ENCODE measurements at regions not wholly inside any gene's neighbourhood (a gene's known extent, or its start where the extent isn't known, plus 50 kb on each side); places are given as distances from the start of the nearest gene placed in this dataset.
"Not testable (repeated sequence)": the region's sequence is repeated elsewhere in the genome, so short reads cannot be mapped to it uniquely, and the experiment has no call there.

DNA sequence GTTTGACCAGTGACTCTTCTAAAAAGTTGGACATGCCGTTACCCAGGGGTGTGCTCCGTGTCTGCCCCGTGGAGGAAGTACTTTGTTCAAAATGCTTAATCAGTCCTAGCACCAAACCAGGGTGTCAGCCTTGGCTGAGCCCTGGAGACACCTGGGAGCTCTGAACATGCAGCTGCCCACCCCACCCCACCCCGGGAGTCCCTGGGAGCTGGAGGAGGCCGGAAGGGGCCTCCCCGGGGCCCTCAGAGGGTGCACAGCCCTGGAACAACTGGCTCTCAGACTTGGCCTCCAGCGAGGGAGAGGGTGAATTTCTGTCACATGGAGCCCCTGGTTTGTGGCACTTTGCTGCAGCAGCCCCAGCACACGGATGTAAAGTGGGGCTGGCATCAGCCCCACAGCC is 152.1 kb downstream of the LAT start:
- H3K4me1 Mint-ChIP-seq; H3K4me3 Mint-ChIP-seq; POLR2A ChIA-PET; ATAC-seq; DNase-seq; H3K9me3 Mint-ChIP-seq (ENCODE audit: low read depth); H3K27ac Mint-ChIP-seq; CTCF ChIA-PET; intact Hi-C loops (cut with DNase I, micrococcal nuclease); H3K27me3 Mint-ChIP-seq: not testable (repeated sequence)
- H3K36me3 Mint-ChIP-seq (ENCODE audit: low read depth) = peaks cover 14% of the 10 kb centered on the region

DNA sequence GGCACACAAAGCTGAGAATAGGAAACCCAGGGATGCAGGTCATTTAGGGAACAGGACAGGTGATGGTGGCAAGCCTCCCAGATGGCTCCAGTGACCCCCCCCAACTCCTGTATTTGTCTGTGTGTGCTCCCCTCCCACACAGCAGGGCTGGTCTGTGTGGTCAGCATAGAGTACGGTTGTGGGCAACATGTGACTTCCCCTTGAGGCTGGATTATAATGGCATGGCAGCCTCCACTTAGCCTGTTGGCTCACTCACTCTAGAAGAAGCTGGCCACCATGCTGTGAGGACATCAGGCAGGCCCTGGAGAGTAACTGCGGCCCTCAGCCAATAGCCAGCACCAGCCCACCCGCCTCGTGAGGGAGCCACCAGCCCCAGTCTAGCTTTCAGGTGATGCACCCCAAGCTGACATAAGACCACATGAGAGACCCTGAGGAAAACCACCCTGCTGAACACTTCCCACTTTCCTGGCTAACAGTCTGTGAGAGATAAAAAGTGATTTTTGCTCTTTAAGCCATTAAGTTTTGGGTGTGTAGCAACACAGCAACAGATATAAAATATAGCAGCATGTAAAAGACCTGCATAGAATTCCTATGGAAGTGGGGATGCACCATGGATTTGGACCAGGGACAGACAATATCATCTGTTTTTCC is 151.3 kb downstream of the LAT start:
- CTCF ChIA-PET; H3K27ac Mint-ChIP-seq; H3K4me1 Mint-ChIP-seq; ATAC-seq; H3K27me3 Mint-ChIP-seq; H3K4me3 Mint-ChIP-seq; POLR2A ChIA-PET; intact Hi-C loops (cut with DNase I, micrococcal nuclease); DNase-seq; H3K9me3 Mint-ChIP-seq (ENCODE audit: low read depth): not testable (repeated sequence)
- peaks cover 14% of the 10 kb centered on the region for H3K36me3 Mint-ChIP-seq (ENCODE audit: low read depth)

DNA sequence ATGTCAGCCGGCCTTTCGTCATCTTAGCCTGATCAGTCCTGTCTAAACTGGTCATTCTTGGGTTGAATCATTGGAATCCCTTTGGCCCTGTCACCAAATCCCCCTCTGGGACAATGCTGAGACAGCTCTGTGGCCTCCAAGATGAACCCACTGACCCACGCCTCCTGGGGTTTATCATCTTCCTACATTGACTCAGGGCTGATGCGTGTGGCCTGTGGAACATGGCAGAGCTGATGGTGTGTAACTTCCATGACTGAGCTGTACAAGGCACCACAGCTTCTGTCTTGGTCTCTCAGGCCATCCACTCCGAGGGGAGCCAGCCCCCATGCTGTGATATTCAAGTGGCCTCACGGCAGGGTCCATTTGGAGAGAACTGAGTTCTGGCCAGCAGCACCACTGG is 150.2 kb downstream of the LAT start:
- CTCF ChIA-PET; POLR2A ChIA-PET; H3K4me1 Mint-ChIP-seq; H3K9me3 Mint-ChIP-seq (ENCODE audit: low read depth); intact Hi-C loops (cut with DNase I, micrococcal nuclease); H3K27ac Mint-ChIP-seq; DNase-seq; H3K4me3 Mint-ChIP-seq; H3K27me3 Mint-ChIP-seq: not testable (repeated sequence)
- H3K36me3 Mint-ChIP-seq (ENCODE audit: low read depth) = peaks cover 11% of the 10 kb centered on the region
- ATAC-seq = peak; percentile 26

DNA sequence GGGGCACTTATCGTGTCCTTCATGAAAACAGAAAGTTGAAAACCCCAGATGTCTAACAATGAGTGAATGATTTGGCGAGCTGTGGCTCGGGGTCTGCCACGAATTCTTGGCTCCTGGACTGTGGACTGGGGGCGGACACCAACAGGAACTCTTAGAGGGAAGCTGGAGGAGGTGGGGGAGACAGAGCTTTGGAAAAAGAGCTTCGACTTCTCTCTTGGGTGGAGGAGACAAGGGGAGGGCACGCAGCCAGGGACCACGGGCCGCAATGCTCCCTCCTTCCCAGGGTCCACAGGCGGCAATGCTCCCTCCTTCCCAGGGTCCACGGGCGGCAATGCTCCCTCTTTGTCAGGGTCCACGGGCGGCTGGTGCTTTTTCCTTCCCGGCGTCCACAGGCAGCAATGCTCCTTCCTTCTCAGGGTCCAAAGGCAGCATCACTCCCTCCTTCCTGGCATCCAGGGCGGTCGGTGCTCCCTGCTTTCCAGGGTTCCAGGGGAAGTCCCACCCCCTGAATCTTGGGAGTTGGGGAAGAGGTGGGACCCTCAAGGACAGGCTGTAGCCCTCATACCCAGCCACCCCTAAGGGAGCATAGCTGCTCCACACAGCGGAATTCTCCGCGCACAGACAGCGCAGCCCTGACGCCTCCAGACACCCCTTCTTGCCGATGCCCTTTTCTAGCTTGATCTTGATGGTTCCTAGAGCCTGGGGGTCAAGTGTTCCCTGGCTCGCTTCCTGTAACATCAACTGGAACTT is 149.0 kb downstream of the LAT start:
- ATAC-seq; DNase-seq; H3K27ac Mint-ChIP-seq; CTCF ChIA-PET; H3K4me1 Mint-ChIP-seq; H3K9me3 Mint-ChIP-seq (ENCODE audit: low read depth); intact Hi-C loops (cut with DNase I, micrococcal nuclease); H3K4me3 Mint-ChIP-seq; POLR2A ChIA-PET; H3K27me3 Mint-ChIP-seq: not testable (repeated sequence)
- peaks cover 11% of the 10 kb centered on the region for H3K36me3 Mint-ChIP-seq (ENCODE audit: low read depth)

DNA sequence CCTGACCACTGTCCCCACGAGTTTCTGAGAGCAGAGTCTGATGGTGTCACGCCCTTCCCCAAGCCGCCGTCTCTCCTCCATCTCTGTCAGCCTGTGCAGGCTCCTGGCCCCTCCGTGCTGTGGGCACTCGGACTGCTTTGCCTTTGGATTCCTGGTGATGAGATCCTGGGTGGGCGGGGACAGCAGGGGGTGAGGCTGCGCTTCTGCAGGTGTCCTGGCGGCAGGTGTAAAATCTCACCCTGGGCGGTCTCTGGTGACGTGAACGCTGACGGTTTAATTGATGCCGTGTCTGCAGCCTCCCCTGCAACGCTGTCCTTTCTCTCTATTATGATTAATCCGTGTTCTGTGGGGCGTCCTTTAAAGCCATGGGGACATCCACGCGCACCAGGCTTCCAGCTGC is 148.0 kb downstream of the LAT start:
- peaks cover 11% of the 10 kb centered on the region for H3K36me3 Mint-ChIP-seq (ENCODE audit: low read depth)
- H3K27ac Mint-ChIP-seq; DNase-seq; H3K9me3 Mint-ChIP-seq (ENCODE audit: low read depth); intact Hi-C loops (cut with DNase I, micrococcal nuclease); H3K4me1 Mint-ChIP-seq; ATAC-seq; H3K27me3 Mint-ChIP-seq; POLR2A ChIA-PET; CTCF ChIA-PET; H3K4me3 Mint-ChIP-seq: not testable (repeated sequence)

DNA sequence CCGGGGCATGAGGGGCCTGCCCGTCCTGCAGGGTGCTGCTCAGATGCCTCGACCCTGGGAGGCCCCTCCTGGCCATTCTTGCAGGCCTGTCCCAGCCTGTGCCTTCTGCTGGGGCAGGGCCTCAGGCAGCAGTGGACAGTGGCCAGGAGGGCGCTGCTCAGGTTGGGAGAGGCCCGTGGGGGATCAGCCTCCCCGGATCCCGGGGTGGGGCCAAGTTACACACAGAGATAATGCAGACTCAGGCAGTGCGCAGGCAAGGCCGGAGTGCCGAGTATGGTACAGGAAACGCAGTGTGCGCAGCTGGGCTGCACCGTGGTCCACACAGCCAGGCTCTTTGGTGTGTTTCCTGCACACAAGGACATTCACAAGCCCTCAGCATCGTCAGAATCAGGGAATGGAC is 147.6 kb downstream of the LAT start:
- H3K4me1 Mint-ChIP-seq; CTCF ChIA-PET; H3K4me3 Mint-ChIP-seq; DNase-seq; POLR2A ChIA-PET; intact Hi-C loops (cut with DNase I, micrococcal nuclease); H3K9me3 Mint-ChIP-seq (ENCODE audit: low read depth); H3K27me3 Mint-ChIP-seq; H3K27ac Mint-ChIP-seq; ATAC-seq: not testable (repeated sequence)
- peaks cover 11% of the 10 kb centered on the region for H3K36me3 Mint-ChIP-seq (ENCODE audit: low read depth)

DNA sequence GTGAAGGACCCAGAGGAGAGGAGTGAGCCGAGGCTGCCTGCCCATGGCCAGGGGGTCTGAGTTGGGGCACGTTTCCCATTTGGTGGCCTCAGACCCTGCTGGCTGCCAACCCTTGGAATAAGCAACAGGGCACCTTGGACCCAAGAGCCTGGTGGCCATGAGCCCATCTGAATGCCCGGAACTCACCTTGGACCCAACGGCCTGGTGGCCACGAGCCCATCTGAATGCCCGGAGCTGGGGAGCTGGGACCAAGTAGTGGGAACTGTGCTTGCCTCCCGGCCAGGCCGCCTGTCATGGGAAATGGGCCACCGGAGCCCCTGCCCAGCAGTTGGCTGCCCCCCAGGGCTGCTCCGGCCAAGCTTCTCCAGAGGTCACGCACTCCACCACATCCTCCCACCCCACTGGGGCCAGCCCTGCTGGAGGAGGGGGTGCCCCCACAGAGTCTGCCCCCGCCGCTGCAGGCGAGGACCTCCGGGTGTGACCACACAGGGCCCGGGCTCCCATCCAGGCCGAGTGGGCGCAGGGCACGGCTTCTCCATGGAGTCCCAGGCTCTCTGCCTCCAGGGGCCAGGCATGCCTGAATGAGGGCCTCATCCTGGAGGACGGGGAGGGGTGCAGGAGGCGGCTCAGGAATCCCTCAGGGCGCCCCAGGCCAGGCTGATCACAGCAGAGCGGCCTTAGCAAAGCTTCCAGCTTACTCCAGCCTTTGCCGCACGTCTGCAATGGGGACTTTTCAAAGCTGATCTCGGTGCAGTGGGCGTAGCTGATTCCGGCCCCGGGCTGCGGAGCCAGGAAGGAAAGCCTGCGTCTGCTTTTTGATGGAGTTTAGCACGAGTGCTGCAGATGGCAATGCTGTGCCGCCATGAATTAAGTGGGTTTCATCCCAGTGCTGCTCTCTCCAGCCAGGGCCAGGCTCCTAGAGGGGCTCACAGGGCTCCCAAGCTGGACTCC is 146.3 kb downstream of the LAT start:
- DNase-seq; ATAC-seq; H3K27me3 Mint-ChIP-seq; H3K9me3 Mint-ChIP-seq (ENCODE audit: low read depth); H3K4me1 Mint-ChIP-seq; CTCF ChIA-PET; intact Hi-C loops (cut with DNase I, micrococcal nuclease); H3K27ac Mint-ChIP-seq; POLR2A ChIA-PET; H3K4me3 Mint-ChIP-seq: not testable (repeated sequence)
- H3K36me3 Mint-ChIP-seq (ENCODE audit: low read depth) = peaks cover 13% of the 10 kb centered on the region

DNA sequence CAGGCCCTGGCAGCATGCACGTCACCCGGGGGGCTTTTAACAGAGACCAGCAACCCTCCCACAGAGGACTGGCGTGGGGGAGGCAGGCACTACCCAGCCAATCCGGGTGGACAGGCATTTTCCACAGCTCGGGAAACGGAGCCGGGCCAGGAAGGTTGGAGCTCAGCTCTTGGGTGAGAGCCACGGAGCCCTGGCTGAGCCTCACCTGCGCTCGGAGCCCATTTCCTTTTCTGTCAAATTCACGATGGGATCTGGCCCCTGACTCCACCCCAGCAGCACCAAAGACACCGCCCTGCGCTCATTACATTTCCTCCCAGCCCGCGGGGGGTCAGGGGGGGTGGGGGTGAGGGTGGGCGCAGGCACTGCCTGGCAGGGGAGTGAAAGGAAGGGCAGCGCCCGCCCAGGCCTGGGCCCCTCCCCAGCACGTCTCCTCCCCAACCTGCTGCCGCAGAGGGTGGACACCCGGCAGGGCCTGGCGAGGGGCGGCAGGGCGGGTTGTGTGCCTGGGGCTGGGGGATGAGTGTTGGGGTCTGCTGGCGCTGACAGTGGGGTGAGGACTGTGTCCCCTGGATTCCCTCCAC is 145.4 kb downstream of the LAT start:
- DNase-seq; H3K9me3 Mint-ChIP-seq (ENCODE audit: low read depth); ATAC-seq; POLR2A ChIA-PET; H3K27me3 Mint-ChIP-seq; CTCF ChIA-PET; H3K4me3 Mint-ChIP-seq; intact Hi-C loops (cut with DNase I, micrococcal nuclease); H3K27ac Mint-ChIP-seq: not testable (repeated sequence)
- Mint-ChIP-seq H3K4me1 (peaks cover 11% of the 10 kb centered on the region), H3K36me3 (ENCODE audit: low read depth) (peaks cover 11% of the 10 kb centered on the region)

DNA sequence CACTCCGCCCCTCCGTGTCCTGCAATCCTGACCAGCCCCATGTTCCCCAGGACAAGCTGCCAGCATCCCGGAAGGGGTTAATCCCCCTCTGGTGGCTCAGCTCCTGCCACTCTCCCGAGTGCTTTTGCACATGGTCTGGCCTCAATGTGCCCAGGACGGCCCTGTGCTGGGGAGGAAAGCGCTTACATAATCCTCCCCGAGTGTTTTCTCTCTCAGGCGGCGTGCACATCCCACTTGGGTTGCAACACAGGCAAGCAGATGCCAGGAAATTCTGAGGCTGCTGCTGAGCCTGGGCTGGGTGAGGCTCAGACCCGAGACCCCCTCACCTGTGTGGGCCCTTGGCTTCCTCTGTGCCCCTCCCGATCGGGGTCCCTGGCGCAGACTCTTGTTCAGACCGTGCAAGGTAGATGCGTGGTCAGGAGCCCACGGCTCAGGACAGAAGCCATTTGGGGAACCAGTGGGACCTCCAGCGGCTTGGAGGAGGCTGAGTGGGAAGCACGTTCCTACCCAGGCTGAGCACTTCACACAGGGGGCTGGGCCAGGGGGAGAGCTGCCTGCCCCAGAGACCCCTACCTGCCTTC is 144.7 kb downstream of the LAT start:
- CTCF ChIA-PET; H3K4me3 Mint-ChIP-seq; H3K9me3 Mint-ChIP-seq (ENCODE audit: low read depth); ATAC-seq; H3K27me3 Mint-ChIP-seq; H3K27ac Mint-ChIP-seq; H3K36me3 Mint-ChIP-seq (ENCODE audit: low read depth); intact Hi-C loops (cut with DNase I, micrococcal nuclease); POLR2A ChIA-PET; DNase-seq: not testable (repeated sequence)
- H3K4me1 Mint-ChIP-seq = peaks cover 12% of the 10 kb centered on the region

DNA sequence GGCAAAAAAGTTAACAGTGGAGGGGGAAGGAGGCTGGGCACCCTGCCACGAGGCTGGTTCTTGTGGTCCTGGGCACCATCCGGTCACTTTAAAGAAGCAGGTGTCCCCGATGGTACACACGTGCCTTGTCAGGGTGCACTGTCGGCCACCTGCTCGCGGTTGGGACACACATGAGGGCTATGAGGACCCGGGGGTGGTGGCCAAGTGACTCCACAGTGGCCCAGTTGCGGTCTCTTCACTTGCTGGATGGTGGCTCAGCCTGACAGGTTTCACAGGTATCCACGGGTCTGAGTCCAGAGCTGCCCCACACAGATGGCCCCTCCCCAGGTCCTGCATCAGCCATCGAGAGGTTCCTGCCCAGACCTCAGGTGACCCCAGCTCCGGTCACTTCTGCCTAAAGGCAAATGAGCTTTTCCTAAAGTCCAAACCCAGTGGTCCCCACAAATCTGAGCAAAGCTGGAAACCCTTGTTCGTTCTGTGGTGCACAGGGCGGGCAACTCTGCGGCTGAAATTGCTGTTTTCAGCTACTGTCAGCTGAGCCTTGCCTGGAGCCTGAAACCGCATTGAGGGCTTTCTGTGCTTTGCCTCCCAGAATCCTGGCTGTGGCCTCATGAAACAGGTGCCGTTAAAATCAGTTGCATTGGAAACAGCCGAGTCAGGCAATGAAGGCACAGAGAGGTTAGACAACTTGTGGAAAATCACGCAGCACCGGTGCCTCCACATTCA is 144.0 kb downstream of the LAT start:
- POLR2A ChIA-PET; H3K36me3 Mint-ChIP-seq (ENCODE audit: low read depth); H3K27ac Mint-ChIP-seq; ATAC-seq; H3K4me3 Mint-ChIP-seq; DNase-seq; H3K9me3 Mint-ChIP-seq (ENCODE audit: low read depth); CTCF ChIA-PET; intact Hi-C loops (cut with DNase I, micrococcal nuclease); H3K27me3 Mint-ChIP-seq: not testable (repeated sequence)
- H3K4me1 Mint-ChIP-seq = peaks cover 12% of the 10 kb centered on the region

Measured in activated CD4-positive, alpha-beta T cell treated with anti-CD3 and anti-CD28 coated beads for 36 hours (primary cell).